Fibroblast of gingiva (primary cell): ENCODE measurements at regions not wholly inside any gene's neighbourhood (a gene's known extent, or its start where the extent isn't known, plus 50 kb on each side); places are given as distances from the start of the nearest gene placed in this dataset.
"Not testable (repeated sequence)": the region's sequence is repeated elsewhere in the genome, so short reads cannot be mapped to it uniquely, and the experiment has no call there.

Experiments used
- DNase-seq: peaks from one replicate; pipeline ENCODE4 v3.0.0-alpha.2; 2011; ENCODE audit warnings: low read depth

GRCh38 chr6:132140189-132140588 is 189.0 kb upstream of the CCN2 start:
- peak; percentile 19 for DNase-seq

DNA sequence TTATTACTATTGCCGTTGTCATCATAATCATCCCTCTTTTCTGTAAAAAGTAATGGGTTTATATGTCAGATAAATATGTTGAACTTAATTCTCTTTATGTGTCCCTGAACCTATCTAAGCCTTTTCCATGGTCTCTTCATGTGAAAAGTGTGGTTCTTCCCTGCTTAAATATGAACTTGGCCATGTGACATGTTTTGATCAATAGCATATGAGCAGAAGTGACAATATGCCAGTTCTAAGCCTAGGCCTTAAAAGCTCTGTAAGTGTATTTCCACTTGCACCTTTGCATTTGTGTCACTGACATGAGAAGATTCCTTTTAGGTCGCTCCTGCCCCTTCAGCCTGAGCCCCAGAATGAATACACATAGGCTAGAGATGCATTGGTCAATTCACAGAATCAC is 188.4 kb upstream of the CCN2 start:
- no peak for DNase-seq

GRCh38 chr6:132136981-132137380 is 185.8 kb upstream of the CCN2 start:
- no peak for DNase-seq

DNA sequence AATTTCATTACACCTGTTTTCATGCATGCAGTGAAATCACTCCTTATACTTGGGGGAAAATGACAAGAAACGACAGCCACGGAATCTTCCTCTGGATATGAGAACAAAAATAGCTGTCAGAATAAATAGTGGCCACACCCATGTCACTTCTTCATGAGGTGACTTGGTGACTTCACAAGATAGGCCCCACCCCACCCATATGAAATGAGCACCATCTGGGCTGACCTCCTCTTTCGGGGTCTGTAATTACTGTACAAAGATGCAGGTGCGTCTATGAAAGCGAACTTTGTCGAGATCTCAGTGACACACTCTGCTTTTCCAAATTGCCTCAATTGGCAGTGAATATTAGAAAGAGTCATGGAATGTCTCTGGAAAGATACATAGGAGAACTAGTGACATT is 184.2 kb upstream of the CCN2 start:
- no peak for DNase-seq

DNA sequence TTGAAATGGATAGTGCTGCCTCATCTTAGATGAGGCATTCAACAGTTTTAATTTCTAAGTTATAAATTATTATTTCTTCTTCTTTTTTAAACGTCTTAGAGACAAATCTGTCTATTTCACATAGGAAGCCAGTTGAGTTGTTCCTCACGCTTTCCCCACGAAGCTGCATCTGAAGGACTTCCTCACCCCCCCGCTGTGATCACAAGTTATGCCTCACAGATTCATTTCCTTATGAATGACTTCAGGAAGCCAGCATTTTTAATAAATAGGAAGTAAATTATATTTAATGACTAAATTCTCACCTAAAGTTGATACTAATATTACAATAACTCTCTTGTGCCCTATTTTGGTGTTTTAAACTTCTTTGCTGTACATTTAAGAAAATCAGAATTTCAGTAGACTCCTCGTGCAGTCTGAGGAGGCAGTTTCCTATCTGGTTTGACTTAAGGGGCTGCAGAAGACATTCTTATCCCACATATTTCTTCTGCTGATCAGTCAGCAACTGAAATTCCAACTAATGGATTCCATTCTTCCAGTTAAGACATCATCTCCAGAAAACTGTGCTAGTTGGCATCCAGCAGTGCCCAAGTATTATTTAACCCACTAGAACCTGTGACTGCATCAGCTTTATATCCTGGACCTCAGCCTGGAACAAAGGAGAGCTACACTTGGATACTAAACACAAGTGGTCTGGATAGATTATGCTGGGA is 182.7 kb upstream of the CCN2 start:
- peak; percentile 11 for DNase-seq

DNA sequence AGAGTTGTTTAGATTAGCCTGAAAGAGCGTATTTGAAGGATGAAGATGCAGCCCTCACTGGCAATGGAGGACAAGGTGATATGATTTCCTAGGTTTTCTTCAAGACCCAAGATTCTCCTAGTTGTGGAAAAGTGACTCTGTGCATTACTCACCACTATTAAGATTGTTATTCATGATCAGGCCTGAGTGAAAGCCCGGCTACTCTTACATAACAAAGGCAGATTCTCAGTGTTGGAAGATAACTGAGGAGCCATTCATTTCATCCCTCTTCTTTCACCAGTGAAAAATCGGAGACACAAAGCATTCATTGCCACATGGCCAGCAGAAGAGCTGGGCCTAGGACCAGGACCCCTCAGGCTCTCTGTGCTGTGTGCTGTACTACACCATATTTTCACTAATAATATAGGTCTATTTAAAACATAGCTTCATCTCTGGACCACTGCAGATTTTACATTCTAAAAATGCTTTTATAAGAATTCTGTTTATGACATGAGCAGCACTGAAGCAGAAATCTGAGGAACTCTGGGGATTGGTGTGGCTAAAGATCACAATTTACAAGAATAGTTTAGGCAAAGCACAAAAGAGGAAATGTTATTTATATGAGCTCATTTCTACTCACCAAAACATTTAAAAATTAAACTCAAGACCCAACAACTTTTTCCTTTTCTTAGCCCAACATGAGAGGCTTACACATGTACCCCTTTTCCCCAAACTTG is 181.9 kb upstream of the CCN2 start:
- DNase-seq: peak; percentile 39

- DNase-seq: peak; percentile 45
Measured at GRCh38 chr6:132132422-132132821, 181.2 kb upstream of the CCN2 start.

DNA sequence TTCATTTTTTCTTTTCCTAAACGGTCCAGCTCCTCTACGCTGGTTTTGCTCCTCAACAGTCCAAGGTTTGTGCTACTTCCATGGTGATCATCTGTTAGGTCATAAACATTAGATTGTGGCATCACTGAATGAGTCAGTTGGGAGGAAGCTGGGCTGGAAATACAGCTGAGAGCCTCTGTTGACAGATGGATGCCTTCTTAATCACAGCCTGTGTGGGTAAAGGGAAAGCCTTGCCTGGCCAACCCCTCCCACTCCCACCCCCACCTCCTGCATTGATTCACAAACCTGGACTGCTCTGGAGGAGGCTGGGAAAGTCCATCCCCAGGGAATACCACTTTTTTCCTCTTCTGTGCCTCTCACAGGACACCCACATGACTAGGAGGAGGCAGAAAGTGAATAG is 180.6 kb upstream of the CCN2 start:
- DNase-seq: peak; percentile 93

DNA sequence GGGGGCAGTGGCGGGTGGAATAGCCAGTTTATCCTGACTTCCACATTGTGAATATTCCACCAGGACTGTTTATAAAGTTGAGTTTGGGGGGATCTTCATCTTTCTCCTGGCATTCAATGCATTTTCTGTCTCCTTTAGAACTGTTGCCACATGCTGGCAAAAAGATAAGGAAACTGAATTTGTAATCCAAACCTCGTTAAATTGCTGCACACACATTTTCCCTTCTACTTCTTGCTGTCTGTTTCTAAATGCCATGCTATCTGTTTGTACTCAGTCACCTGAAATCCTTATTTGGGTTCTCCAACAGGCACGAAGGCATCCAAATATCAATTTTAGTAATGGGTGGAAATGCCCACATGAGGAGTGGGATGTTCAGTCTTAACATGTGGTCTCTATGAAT is 180.2 kb upstream of the CCN2 start:
- no peak for DNase-seq

GRCh38 chr6:132130626-132131298 is 179.6 kb upstream of the CCN2 start:
- peak; percentile 83 for DNase-seq

DNA sequence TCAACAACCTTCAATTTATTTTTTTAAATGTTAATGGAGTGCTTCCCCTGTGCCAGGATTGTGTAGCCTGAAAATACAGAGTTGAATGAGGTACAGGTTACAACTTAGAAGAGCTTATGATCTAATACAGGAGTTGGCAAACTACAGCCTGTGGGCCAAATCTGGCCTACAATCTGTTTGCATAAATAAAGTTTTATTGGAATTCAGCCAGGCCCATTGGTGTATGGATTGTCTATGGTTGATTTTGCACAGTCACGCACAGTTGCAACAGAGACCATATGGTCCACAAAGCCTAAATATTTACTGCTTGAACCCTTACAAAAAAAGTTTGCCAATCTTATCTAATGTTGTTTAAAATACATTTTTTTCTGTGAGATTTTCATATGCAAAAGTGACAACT is 177.3 kb upstream of the CCN2 start:
- DNase-seq: no peak

DNA sequence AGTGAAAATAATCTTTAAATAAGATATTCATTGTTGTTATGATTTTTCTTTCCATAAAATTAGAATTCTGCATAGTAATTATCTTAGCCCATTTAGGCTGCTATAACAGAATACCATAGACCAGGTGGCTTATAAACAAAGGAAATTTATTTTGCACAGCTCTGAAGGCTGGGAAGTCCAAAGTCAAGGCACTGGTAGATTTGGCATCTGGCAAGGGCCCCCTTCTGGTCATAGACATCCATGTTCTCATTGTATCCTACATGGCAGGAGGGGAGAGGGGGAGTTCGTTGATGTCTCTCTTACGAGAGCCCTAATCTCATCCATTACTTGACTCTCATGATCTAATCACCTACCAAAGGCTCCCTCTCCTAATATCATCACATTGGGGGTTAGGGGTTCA is 175.0 kb upstream of the CCN2 start:
- no peak for DNase-seq

- no peak for DNase-seq
Measured at GRCh38 chr6:132122871-132123270, 171.7 kb upstream of the CCN2 start.

DNA sequence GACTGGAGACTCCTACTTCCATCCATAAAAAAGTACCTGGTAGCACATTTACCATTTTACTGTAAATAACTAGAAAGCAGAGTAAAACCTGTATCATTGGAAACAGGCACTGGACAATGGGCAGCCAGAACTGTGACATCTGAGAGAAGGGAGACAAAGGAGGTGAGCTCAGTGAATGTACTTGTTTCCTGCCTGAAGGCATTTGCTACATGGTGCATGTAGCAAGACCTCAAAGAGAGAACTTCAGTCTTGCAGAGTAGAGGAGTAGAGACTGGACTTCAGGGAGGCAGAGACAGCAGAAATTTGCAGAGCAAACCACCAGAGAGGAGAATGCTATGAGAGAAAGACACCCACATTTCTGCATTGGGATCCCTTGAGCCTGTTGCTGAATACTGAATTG is 171.0 kb upstream of the CCN2 start:
- no peak for DNase-seq

- no peak for DNase-seq
Measured at GRCh38 chr6:132118144-132118543, 167.0 kb upstream of the CCN2 start.

DNA sequence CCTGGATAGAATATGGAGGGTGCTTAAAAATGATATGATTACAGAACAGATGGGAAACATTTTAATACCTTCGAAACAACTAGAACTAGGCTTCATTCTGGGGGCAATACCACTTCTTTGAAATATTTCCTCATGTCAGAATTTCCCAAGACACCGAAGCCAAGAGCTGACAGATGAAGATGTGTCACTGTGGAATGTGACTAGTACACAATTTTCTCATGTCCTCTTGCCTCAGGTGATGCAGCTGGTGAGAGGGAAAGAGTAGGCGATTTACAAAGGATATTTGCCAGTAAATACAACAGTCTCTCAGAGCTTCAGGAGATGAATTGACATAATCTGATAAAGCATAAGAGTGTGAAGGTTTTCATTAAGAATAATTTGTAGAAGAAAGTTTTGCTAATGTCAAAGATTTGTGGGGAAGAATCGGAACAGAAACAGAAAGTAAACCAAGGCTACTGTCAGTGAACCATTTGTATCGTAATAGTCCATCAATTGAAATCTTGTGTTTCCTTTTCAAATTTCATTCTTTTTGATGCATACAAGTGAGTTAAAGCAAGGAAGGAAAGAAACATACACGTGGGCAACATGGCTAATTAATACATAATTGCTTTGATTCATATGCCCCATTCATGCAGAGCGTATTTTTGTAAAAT is 164.7 kb upstream of the CCN2 start:
- DNase-seq: no peak

DNA sequence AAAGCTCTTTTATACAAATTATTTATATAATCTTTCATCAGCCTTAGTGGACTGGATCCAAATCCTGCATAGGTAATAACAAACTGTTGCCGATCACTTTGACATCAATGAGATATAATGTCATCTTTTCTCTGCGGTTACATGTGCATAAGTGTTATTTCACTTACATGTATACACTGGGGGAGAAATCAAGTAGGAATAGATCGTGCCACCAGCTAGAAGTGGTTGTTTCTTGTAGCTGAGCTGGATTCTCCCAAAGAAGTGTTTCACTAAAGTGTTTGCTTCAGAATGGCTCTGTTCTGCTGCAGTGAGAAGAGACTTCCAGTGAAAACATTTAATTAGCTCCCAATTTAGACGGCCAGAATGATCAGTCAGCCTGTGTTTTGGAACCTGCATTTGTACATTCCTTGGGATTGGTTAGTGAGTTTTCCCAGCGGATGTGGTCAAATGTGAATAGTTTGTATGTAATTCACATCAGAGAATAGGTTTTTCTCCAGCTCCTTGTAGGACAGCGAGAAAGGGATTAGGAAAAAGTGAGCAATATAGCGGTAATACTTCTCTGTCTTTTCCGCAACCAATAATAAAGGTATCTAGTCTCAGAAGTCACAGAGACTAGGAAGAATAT is 163.1 kb upstream of the CCN2 start:
- DNase-seq: no peak

DNA sequence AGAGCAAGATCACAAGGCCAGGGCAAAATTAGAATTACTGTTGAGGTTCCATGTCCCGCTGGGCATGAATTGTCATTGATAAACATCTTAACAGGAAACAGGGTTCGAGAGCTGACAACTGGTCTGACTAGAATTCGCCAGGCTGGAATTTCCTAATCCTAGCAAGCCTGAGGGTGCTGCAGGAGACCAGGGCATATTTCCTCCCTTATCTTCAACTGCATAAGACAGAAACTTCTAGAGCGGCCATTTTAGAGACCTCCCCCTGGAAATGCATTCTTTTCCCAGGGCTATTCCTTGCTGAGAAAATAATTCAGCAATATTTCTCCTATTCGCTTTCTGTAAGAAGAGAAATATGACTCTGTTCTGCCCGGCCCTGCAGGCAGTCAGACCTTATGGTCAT is 158.6 kb upstream of the CCN2 start:
- not testable (repeated sequence) for DNase-seq

DNA sequence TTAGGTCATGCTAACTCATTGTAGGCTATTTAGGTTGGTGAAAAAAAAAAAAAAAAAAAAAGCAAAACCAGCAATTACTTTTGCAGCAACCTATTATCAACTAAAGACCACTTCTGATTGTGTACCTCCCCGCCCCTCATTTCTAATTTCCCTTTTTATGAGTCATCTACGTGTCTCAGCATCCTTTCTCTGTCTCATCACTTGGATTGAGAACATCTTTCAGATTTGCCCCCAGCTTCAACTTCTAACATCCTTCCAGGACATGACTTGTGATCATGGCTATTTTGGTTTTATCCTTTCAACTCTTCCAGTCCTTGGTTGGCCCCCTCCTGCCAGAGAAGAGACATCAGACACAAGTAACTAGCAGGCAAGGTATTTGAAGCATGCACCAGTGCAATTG is 156.7 kb upstream of the CCN2 start:
- no peak for DNase-seq

GRCh38 chr6:132101535-132101934 is 150.4 kb upstream of the CCN2 start:
- peak; percentile 3 for DNase-seq

DNA sequence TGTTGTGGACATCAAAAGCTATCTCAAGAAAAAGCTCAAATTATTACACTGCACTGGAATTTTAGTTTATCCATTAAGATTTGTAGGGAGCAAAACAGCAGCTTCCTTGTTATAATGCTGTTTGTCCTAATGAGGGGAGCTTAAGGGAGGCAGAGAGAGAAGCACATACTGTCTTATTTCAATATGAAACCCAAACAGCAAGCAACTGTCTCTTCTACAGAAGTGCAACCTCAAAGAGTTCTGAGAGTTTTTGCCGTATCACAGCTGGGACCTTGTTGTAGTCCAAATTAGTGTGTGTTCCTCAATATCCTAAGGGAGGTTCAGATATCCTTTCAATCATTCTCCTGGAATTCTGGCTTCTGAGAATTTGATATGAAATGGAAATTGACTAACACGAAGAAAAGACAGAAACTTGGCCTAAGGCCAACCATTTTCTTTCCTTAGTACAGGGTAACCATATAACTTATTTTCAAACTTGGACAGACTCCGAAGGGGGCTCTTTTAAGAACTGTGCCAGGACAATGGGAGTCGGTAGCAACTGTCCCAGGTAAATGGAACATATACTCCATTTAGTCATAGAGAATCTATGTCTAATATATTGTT is 149.3 kb upstream of the CCN2 start:
- DNase-seq: no peak

DNA sequence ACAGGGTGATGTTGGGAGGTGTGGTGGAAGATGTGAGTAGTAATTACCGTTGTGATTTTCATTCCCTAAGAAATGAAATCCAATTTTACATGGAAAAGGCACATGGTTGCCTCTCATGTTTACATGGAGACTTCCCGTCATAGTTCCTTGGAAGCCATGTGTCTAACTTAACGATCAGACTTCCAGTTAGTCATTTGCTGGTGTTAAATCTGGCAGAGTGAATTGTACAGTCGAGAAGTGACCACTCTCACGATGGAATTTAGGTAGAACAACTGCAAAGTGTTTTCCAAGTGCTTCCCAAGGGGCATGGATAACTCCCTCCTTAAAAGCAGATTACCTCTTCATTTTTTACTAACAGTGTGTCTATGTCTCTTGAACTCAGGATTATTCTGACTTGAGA is 145.8 kb upstream of the CCN2 start:
- DNase-seq: no peak
